GM18502 (cell line): ENCODE measurements at regions not wholly inside any gene's neighbourhood (a gene's known extent, or its start where the extent isn't known, plus 50 kb on each side); places are given as distances from the start of the nearest gene placed in this dataset.

Source experiments
- ATAC-seq: cut with Tn5 transposase; IDR thresholded peaks from one replicate; pipeline ENCODE4 v1.9.1; 2021; ENCODE audit warnings: mild to moderate bottlenecking; ENCODE audit not compliant: unreplicated experiment, poor library complexity

DNA sequence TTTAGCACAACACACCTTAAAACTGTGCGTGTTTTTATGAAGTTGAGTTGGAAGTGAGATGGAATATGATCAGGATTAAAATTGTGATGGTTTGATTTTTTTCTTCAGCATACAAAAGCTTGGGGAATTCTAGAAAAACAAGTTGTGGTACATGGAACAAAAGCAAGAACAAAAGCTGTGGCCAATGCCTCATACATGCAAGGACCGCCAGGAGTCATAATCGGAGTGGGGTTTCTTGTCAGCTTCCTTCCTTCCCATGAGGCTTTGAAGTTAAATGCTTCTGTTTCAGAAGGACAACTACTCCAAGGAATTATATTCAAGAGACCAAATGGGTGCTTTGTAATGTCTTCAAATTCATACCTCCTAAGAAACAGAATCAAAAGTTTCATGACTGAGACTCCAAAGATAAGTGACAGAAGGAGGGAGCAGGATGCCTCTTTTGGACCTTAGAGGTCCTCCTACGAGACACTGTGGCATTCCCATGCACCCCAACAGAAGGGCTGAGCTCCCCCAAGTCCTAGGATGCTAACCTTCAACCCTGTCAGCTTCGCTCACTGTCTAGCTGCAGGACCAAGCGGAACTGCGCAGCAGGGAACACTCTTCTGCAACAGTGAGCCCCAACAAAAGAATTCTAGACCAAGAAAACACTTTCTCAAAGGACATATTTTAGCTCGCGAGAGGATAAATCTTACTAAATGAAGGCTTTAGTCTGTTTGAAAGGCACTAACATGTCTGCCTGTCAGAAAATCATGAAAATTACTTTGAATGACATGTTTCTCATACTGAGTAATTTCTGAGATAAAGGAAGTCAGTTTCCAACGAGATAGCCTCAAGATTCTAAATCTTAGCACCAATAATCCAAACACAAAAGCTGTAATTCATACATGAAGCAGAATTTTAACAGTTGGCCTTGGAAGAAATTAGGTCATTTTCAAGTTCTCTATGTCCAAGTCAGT lies 108.5 kb upstream of the NHSL1 start:
- no peak for ATAC-seq

DNA sequence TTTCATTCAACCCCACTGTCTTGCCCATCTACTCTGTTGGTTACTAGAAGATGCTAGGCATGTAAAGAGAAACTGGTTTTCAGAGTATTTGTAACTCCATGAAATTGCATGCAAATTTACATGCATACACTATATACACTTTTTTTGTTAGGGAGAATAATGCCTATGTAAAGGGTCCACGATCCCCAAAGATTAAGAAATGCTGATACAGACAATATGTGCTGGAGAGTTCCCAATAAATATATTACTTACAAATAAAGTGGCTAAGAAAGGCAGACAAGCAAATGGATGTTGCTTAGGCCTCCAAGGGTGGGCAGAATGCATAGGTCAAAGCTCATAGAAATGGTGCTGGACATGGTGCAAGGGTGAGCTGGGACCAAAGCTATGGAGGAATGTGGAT lies 109.6 kb upstream of the NHSL1 start:
- no peak for ATAC-seq

GRCh38 chr6:138609801-138610430 lies 110.6 kb upstream of the NHSL1 start:
- ATAC-seq, result no peak

GRCh38 chr6:138610816-138611215 lies 111.5 kb upstream of the NHSL1 start:
- no peak for ATAC-seq

GRCh38 chr6:138614151-138614550 lies 114.9 kb upstream of the NHSL1 start:
- ATAC-seq, result no peak

- no peak for ATAC-seq
These were observed 118.9 kb upstream of the NHSL1 start for GRCh38 chr6:138618168-138618567.

DNA sequence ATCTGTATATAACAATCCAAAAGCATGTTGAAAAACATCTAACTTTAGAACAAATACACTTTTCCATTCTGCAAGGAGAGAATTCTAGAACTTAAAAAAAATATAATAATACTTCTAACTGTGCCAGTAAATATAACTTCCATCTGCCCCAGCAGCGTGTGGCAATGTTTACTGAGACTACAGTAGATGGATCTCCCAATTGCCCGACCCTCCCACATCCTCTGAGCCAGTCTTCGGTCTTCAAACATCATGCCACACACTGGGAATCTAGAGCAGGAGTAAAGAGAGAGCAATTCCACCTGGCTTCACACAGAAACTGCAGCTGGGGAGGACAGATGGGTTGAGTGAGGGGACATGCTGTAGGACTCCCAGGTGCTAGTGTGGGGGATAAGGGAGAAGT lies 121.3 kb upstream of the NHSL1 start:
- no peak for ATAC-seq

GRCh38 chr6:138622967-138623366 lies 123.7 kb upstream of the NHSL1 start:
- no peak for ATAC-seq

- ATAC-seq, result no peak
These were observed 132.3 kb upstream of the NHSL1 start for GRCh38 chr6:138631566-138631965.

DNA sequence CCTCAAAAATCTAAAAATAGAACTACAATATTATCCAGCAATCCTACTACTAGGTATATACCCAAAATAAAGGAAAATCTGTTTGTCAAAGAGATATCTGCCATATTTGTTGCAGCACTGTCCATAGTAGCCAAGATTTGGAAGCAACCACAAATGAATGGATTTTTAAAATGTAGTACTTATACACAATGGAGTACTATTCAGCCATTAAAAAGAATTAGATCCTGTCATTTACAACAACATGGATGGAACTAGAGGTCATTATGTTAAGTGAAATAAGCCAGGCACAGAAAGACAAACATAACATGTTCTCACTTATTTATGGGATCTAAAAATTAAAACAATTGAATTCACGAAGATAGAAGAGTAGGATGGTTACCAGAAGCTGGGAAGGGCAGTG lies 135.7 kb upstream of the CCDC28A start:
- no peak for ATAC-seq

GRCh38 chr6:138638604-138639003 lies 135.0 kb upstream of the CCDC28A start:
- no peak for ATAC-seq

GRCh38 chr6:138640028-138640427 lies 133.5 kb upstream of the CCDC28A start:
- ATAC-seq, result peak; percentile 58

- no peak for ATAC-seq
These were observed 130.4 kb upstream of the CCDC28A start for GRCh38 chr6:138643210-138643609.

DNA sequence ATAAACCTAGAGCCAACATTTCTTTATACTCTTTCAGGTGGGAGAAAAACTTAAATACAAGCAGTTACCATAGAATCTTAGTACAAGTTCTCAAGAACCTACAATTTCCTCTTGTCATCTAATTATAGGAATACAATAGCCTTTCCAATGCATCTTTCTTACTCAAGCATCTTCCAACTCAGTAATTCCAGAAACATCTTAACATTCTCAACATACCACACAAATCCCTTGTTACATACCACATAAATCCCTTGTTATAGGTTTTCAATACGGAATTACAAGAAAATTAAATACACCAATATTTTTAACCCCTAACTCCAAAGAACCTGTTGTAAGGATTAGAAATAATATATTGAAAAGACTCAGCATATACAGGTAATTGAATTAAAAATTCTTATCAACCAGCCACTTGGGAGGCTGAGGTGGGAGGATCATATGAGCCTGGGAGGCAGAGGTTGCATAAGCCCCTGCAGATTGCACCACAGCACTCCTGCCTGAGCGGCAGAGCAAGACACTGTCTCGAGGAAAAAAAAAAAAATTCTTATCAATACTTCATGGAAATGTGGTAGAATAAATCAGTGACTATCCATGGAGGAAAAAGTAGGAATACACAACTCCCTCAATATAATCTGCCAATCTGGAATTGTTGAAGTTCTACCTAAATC lies 127.5 kb upstream of the CCDC28A start:
- ATAC-seq, result no peak

DNA sequence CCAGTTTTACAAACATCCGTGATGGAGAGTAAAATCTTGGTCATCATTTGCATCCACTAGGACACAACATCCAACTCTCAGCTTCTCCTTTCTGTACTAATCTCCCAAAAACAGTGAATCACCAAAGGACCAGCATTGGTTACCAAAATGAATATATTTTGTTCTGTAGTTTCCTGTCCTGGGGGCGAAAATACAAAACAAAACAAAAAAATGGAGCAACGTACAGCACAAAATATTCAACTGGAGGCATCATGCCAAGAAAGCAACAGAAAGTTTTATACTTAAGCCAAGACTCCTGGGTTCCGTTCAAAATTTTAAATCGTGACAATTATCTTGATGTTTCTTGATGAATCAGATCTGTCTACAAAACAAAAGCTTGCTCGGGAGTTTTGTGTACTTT lies 126.6 kb upstream of the CCDC28A start:
- no peak for ATAC-seq

GRCh38 chr6:138648127-138648526 lies 125.4 kb upstream of the CCDC28A start:
- ATAC-seq, result no peak

GRCh38 chr6:138651491-138651890 lies 122.1 kb upstream of the CCDC28A start:
- ATAC-seq, result no peak

DNA sequence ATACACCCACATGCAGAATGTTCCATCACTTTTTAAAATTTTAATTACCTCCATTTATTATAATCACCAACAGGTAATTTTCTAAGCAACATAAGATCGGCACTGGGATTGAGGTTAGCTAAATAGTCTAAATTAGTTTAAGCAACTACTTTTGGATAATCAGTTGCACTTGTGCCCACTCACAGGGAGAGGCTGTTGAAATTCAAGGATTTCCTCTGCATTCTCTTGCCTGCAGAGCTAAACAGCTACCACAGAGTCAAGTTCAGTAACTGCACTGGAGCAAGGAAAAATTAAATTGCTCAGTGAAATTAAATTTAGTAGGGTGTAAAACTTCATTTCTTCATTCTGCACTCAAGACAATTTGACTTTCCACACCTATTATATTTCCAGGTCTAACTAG lies 120.7 kb upstream of the CCDC28A start:
- no peak for ATAC-seq

DNA sequence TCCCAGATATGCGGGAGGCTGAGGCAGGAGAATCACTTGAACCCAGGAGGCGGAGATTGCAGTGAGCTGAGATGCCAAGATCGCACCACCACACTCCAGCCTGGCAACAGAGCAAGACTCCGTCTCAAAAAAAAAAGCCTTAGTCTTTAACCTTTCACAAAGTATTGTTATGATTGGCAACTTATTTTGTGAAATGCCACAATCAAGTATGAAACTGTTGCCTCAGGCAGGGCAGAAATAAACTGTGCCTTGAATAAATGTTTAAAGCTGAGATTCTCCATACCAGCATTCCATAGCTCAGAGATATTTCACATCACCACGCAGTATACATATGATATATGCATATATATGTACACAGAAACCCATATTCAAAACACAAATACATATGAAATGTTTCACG lies 120.1 kb upstream of the CCDC28A start:
- no peak for ATAC-seq

- ATAC-seq, result peak; percentile 99
These were observed 118.6 kb upstream of the CCDC28A start for GRCh38 chr6:138654715-138655634.
